Endodermal cell (in vitro differentiated cells): ENCODE measurements at regions not wholly inside any gene's neighbourhood (a gene's known extent, or its start where the extent isn't known, plus 50 kb on each side); places are given as distances from the start of the nearest gene placed in this dataset.

Source experiments
- DNase-seq: peaks from one replicate; pipeline ENCODE4 v3.0.0-alpha.2; 2017
- H3K27ac ChIP-seq: 2 replicates; pipeline ENCODE4 v1.5.1; 2013; ENCODE audit warnings: mild to moderate bottlenecking, low read depth, low read length, moderate library complexity
- H3K27me3 ChIP-seq: 2 replicates; pipeline ENCODE4 v1.6.1; 2013; ENCODE audit warnings: mild to moderate bottlenecking, low read length, moderate library complexity; ENCODE audit not compliant: insufficient read depth, control insufficient read depth, poor library complexity, severe bottlenecking
- H3K36me3 ChIP-seq: 2 replicates; pipeline ENCODE4 v1.7.0; 2013; ENCODE audit warnings: mild to moderate bottlenecking, low read length, moderate library complexity; ENCODE audit not compliant: control insufficient read depth, insufficient read depth
- H3K4me1 ChIP-seq: one replicate; pipeline ENCODE4 v1.7.0; 2013; ENCODE audit warnings: low read length; ENCODE audit not compliant: control insufficient read depth, insufficient read depth
- H3K4me3 ChIP-seq: 2 replicates; pipeline ENCODE4 v1.5.1; 2013; ENCODE audit warnings: mild to moderate bottlenecking, low read length, moderate library complexity
- H3K9ac ChIP-seq: 2 replicates; pipeline ENCODE4 v1.6.1; 2013; ENCODE audit warnings: mild to moderate bottlenecking, low read length, moderate library complexity; ENCODE audit not compliant: poor library complexity, severe bottlenecking; ENCODE audit errors: extremely low read depth
- H3K9me3 ChIP-seq: 2 replicates; pipeline ENCODE4 v1.6.1; 2013; ENCODE audit warnings: mild to moderate bottlenecking, low read length, moderate library complexity; ENCODE audit not compliant: control insufficient read depth
- H3K27ac Mint-ChIP-seq: 2 replicates; pipeline ENCODE4 v1.8.0; 2020; ENCODE audit warnings: mixed read lengths
- H3K27me3 Mint-ChIP-seq: 2 replicates; pipeline ENCODE4 v1.8.0; 2021; ENCODE audit warnings: mild to moderate bottlenecking, mixed read lengths; ENCODE audit not compliant: insufficient read depth
- H3K36me3 Mint-ChIP-seq: 2 replicates; pipeline ENCODE4 v1.8.0; 2020; ENCODE audit warnings: low read depth, mixed read lengths
- H3K4me1 Mint-ChIP-seq: 2 replicates; pipeline ENCODE4 v1.8.0; 2020; ENCODE audit warnings: mixed read lengths
- H3K4me3 Mint-ChIP-seq: 2 replicates; pipeline ENCODE4 v1.8.0; 2020; ENCODE audit warnings: mild to moderate bottlenecking, moderate library complexity, mixed read lengths
- H3K9me3 Mint-ChIP-seq: 2 replicates; pipeline ENCODE4 v1.8.0; 2020; ENCODE audit warnings: mild to moderate bottlenecking, mixed read lengths
- WGBS, 2 experiments: methylation state at CpG; one replicate each; pipeline versions ENCODE4 v1.1.5 to v1.1.7; 2013; ENCODE audit warnings: missing lambda C conversion rate in 2 of 2, mixed read lengths in 1 of 2; ENCODE audit not compliant: insufficient coverage in 1 of 2, insufficient read length in 1 of 2; 5-methylcytosine and 5-hydroxymethylcytosine counted together
- TF ChIP-seq, protein P1 (sequence below): fragments of 200-600 bp; sonication (generic); conservative IDR thresholded peaks from 2 replicates; pipeline ENCODE4 v1.5.0; 2021; ENCODE audit warnings: antibody characterized with exemption, mild to moderate bottlenecking

DNA sequence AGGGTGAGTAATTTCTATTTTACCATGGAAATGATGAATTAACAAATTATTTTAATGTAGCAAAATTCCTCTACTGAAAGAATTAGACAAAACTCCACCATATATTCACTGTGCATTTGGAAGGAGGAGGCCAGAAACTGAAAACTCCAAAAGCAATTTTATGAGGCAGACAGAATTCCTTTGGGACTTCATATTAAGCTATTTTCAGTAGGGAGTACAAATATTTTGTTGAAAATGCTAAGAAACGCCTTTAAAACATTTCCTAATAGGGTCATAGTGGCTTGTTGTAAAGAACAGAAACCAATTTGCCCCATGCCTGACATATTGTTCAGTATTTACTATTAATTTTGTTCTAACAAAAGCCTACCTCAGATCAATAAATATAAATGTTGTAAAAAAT is 117.8 kb downstream of the TES start:
- Histone ChIP-seq H3K27ac (no peak overlapping the region), H3K4me3 (no peak overlapping the region), H3K9ac (no peak overlapping the region), H3K27me3 (no peaks in the 10 kb centered on the region), H3K4me1 (no peaks in the 10 kb centered on the region), H3K9me3 (no peaks in the 10 kb centered on the region), H3K36me3 (no peaks in the 10 kb centered on the region)
- no peaks in the 10 kb centered on the region for H3K27me3 Mint-ChIP-seq
- H3K4me3 Mint-ChIP-seq, result no peak overlapping the region
- no peak overlapping the region for H3K27ac Mint-ChIP-seq
- TF ChIP-seq, protein P1, sequence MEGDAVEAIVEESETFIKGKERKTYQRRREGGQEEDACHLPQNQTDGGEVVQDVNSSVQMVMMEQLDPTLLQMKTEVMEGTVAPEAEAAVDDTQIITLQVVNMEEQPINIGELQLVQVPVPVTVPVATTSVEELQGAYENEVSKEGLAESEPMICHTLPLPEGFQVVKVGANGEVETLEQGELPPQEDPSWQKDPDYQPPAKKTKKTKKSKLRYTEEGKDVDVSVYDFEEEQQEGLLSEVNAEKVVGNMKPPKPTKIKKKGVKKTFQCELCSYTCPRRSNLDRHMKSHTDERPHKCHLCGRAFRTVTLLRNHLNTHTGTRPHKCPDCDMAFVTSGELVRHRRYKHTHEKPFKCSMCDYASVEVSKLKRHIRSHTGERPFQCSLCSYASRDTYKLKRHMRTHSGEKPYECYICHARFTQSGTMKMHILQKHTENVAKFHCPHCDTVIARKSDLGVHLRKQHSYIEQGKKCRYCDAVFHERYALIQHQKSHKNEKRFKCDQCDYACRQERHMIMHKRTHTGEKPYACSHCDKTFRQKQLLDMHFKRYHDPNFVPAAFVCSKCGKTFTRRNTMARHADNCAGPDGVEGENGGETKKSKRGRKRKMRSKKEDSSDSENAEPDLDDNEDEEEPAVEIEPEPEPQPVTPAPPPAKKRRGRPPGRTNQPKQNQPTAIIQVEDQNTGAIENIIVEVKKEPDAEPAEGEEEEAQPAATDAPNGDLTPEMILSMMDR, result no peak
- no peaks in the 10 kb centered on the region for H3K4me1 Mint-ChIP-seq
- H3K9me3 Mint-ChIP-seq, result no peaks in the 10 kb centered on the region
- DNase-seq, result no peak
- no peaks in the 10 kb centered on the region for H3K36me3 Mint-ChIP-seq
- 80% methylated on average over 1 of the region's 1 CpG; no CpG with 5 or more reads in 1 of the 2 experiments for WGBS, 2 experiments

DNA sequence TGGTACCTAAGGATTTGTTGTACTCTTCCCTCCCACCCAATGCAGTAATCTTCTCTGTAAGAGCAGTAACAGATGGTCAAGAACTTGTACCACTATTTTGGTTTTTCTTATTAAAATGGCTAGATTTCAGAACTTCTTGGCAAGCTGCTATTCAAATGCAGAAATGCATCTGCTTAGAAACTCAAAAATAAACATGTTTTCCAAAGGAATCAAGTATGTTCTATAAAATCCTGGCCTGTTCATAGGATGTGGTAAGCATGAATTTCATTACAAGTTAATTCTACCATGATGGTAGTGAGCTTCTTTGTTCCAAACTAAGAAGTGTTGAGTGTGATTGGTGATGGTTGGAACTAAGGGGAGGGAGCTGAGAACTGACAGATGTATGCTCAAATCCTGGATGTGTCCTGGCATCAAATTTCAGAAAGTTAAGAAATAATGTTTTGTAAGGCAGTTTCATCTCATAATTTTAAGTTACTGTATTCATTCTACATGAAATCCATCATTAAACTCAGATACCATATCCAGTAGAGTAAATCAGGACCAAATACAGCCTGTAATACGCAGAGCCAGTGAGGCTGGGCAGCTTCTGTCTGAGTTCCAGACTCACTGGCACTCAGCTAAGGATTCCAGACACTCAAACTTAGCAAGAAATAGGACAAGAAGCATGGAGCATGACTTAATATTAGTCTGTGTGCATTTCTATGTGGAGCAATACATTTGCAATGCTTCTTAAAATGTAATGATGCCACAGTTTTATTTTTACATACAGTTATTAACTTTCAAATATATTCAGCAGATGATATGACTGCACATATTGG is 119.6 kb downstream of the TES start:
- Mint-ChIP-seq H3K36me3 (no peaks in the 10 kb centered on the region), H3K27me3 (no peaks in the 10 kb centered on the region), H3K27ac (no peak overlapping the region), H3K9me3 (no peaks in the 10 kb centered on the region), H3K4me1 (no peaks in the 10 kb centered on the region), H3K4me3 (no peak overlapping the region)
- Histone ChIP-seq H3K27me3 (no peaks in the 10 kb centered on the region), H3K27ac (no peak overlapping the region), H3K9me3 (no peaks in the 10 kb centered on the region), H3K4me1 (no peaks in the 10 kb centered on the region), H3K9ac (no peak overlapping the region), H3K36me3 (no peaks in the 10 kb centered on the region), H3K4me3 (no peak overlapping the region)
- WGBS, 2 experiments, result 92% methylated on average over 1 of the region's 1 CpG; no CpG with 5 or more reads in 1 of the 2 experiments
- no peak for DNase-seq
- TF ChIP-seq, protein P1, result no peak

DNA sequence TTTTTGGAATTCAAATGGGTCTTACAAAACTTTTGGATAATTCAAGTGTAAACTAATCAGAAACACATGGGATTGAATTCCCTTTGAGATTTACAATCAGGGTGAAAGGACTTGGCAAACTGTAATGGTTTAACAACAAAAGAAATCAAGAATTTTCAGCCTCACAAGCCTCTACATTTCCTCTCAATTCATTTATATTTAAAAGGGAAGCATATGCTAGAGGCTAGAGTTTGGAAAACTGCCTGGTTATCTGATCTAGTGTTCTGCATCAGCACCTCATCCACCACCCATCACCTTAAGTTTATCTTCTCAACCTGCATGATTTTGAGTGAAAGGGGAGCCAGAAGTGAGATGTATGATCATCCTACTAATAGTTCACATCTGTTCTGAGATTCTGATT is 120.7 kb downstream of the TES start:
- no peaks in the 10 kb centered on the region for H3K4me1 Mint-ChIP-seq
- H3K27me3 Mint-ChIP-seq, result no peaks in the 10 kb centered on the region
- TF ChIP-seq, protein P1, result no peak
- no peak for DNase-seq
- no peaks in the 10 kb centered on the region for H3K36me3 Mint-ChIP-seq
- H3K27ac Mint-ChIP-seq, result no peak overlapping the region
- H3K36me3 ChIP-seq, result no peaks in the 10 kb centered on the region
- H3K4me1 ChIP-seq, result no peaks in the 10 kb centered on the region
- H3K27ac ChIP-seq, result no peak overlapping the region
- H3K27me3 ChIP-seq, result no peaks in the 10 kb centered on the region
- no peak overlapping the region for H3K9ac ChIP-seq
- H3K9me3 ChIP-seq, result no peaks in the 10 kb centered on the region
- H3K4me3 Mint-ChIP-seq, result no peak overlapping the region
- H3K9me3 Mint-ChIP-seq, result no peaks in the 10 kb centered on the region
- H3K4me3 ChIP-seq, result no peak overlapping the region
